ENCODE measurements at regions not wholly inside any gene's neighbourhood (a gene's known extent, or its start where the extent isn't known, plus 50 kb on each side); places are given as distances from the start of the nearest gene placed in this dataset.
A peak's percentile ranks its signal among the peaks of the same experiment; 100 is the strongest.

DNA sequence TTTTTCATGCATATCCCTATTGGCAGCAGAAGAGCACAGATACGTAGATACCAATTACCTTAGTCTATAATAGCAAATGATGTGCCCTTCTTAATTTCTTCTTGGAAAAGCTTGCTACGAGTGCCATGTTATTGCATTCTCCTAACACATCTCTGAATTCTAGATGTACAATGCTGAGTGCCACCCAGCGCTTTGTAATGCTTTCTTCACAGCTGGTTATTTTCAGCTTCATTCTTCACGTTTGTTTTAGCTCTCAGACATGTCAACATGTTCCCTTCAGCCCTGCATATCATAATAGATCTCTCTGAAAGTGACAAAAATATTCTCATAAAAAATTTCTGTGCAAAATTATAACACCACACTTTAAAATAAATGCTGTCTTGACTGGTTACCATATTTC lies 981.2 kb downstream of the TTLL7 start:
- TF ChIP-seq CTCF (IDR thresholded peaks at IDR 0.05; ENCODE audit: insufficient read depth, low read depth, low read length, missing control alignments), result no peak
- no peak for DNase-seq (ENCODE audit: low read depth)
- no peak overlapping the region for H3K4me3 ChIP-seq (ENCODE audit: low read length)

GRCh38 chr1:83017276-83017675 lies 981.7 kb downstream of the TTLL7 start:
- H3K4me3 ChIP-seq (ENCODE audit: low read length), result no peak overlapping the region
- TF ChIP-seq CTCF (IDR thresholded peaks at IDR 0.05; ENCODE audit: insufficient read depth, low read depth, low read length, missing control alignments), result no peak
- DNase-seq (ENCODE audit: low read depth), result no peak

GRCh38 chr1:83016354-83016849 lies 982.5 kb downstream of the TTLL7 start:
- no peak for TF ChIP-seq CTCF (IDR thresholded peaks at IDR 0.05; ENCODE audit: insufficient read depth, low read depth, low read length, missing control alignments)
- DNase-seq (ENCODE audit: low read depth), result no peak
- H3K4me3 ChIP-seq (ENCODE audit: low read length), result no peak overlapping the region

DNA sequence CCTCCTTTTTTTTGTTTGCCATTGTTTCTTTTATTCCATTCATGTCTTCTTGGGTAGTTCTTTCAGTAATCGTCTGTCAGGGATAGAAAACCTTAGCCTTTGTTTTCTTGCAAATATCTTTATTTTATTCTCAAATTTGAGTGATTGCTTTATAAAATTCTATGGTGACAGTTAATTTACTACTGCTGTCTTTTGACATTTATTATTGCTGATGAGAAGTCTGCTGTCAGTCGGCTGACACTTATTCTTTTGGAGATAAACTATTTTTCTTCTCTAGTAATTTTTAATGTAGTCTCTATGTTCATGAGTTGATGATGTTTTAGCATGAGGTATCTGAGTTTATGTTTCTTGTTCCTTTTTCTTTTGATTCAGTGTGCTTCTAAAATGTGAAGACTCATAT lies 983.8 kb downstream of the TTLL7 start:
- DNase-seq (ENCODE audit: low read depth), result no peak
- no peak for TF ChIP-seq CTCF (IDR thresholded peaks at IDR 0.05; ENCODE audit: insufficient read depth, low read depth, low read length, missing control alignments)
- H3K4me3 ChIP-seq (ENCODE audit: low read length), result no peak overlapping the region

GRCh38 chr1:83012950-83013349 lies 986.0 kb downstream of the TTLL7 start:
- TF ChIP-seq CTCF (IDR thresholded peaks at IDR 0.05; ENCODE audit: insufficient read depth, low read depth, low read length, missing control alignments), result no peak
- DNase-seq (ENCODE audit: low read depth), result no peak
- H3K4me3 ChIP-seq (ENCODE audit: low read length), result no peak overlapping the region

GRCh38 chr1:83011265-83011664 lies 987.7 kb downstream of the TTLL7 start:
- H3K4me3 ChIP-seq (ENCODE audit: low read length), result no peak overlapping the region
- DNase-seq (ENCODE audit: low read depth), result peak; percentile 82
- no peak for TF ChIP-seq CTCF (IDR thresholded peaks at IDR 0.05; ENCODE audit: insufficient read depth, low read depth, low read length, missing control alignments)

DNA sequence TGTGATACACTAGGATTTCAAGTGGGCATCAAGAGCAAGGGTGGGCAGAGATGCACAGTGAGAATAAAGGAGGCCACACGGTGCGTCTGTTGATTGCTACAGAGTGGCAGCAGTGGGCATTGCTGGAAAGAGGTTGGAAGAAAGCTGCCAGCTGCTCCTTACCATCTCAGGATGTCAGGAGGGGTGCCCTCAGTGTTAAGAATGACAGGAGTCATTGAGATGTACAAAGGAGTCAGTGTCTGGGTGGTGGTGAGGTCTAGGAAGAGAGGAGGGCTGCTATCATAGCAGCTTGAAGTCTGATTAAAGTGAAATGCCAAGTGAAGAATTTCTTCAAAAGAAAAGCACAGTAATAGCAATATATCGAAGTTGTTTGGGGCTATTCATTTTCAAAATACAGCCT lies 992.7 kb downstream of the TTLL7 start:
- H3K4me3 ChIP-seq (ENCODE audit: low read length), result no peak overlapping the region
- TF ChIP-seq CTCF (IDR thresholded peaks at IDR 0.05; ENCODE audit: insufficient read depth, low read depth, low read length, missing control alignments), result no peak
- DNase-seq (ENCODE audit: low read depth), result no peak
